SK-N-SH (cell line): ENCODE measurements at regions not wholly inside any gene's neighbourhood (a gene's known extent, or its start where the extent isn't known, plus 50 kb on each side); places are given as distances from the start of the nearest gene placed in this dataset.

Source experiments
- CTCF ChIA-PET: fragments of 300-600, 350-600 bp; formaldehyde crosslinking; extraction: SDS; loops from one replicate; lab custom pipeline; 2021; lab: Yijun Ruan, JAX
- POLR2A ChIA-PET: fragments of 350-600 bp; sonication (Branson Sonifier 250); formaldehyde crosslinking; extraction: SDS; loops from one replicate; lab custom pipeline; 2020; ENCODE audit warnings: antibody characterized with exemption, inconsistent platforms; lab: Yijun Ruan, JAX
- DNase-seq: peaks from one replicate; pipeline ENCODE4 v3.0.0; 2012
- H2AFZ ChIP-seq: fragments of 200-600 bp; sonication (generic); 2 replicates; pipeline ENCODE4 v1.8.1; 2016; ENCODE audit warnings: antibody characterized with exemption, mild to moderate bottlenecking, low read depth
- H3F3A ChIP-seq: fragments of 200-600 bp; sonication (generic); replicated peaks from 2 replicates; pipeline ENCODE3; 2016; ENCODE audit warnings: antibody characterized with exemption, mild to moderate bottlenecking; ENCODE audit not compliant: insufficient read depth
- H3K27ac ChIP-seq, 2 experiments: fragments of 200-500 bp in 1 of 2; fragments of 200-600 bp in 1 of 2; sonication (Bioruptor generic) in 1 of 2; sonication (generic), shearing (Covaris generic) in 1 of 2; 2 replicates each; pipeline versions ENCODE4 v1.5.1 to v1.6.1; 2014 to 2016; ENCODE audit warnings: low read depth in 2 of 2, inconsistent platforms in 1 of 2, low read length in 1 of 2, mild to moderate bottlenecking in 1 of 2, mixed read lengths in 1 of 2
- H3K27me3 ChIP-seq: fragments of 200-600 bp; sonication (generic), shearing (Covaris generic); 2 replicates; pipeline ENCODE4 v1.6.1; 2016; ENCODE audit warnings: mixed run types; ENCODE audit not compliant: insufficient read depth
- H3K36me3 ChIP-seq, 2 experiments: fragments of 200-500 bp in 1 of 2; fragments of 200-600 bp in 1 of 2; sonication (Bioruptor generic) in 1 of 2; sonication (generic) in 1 of 2; replicated peaks in 1 of 2; 2 replicates each; pipeline versions ENCODE3 to v1.5.1; 2014 to 2016; ENCODE audit warnings: low read length in 1 of 2, mild to moderate bottlenecking in 1 of 2; ENCODE audit not compliant: insufficient read depth in 2 of 2, control insufficient read depth in 1 of 2
- H3K4me1 ChIP-seq, 2 experiments: fragments of 200-500 bp in 1 of 2; fragments of 200-600 bp in 1 of 2; sonication (Bioruptor generic) in 1 of 2; sonication (generic), shearing (Covaris generic) in 1 of 2; 2 replicates each; pipeline versions ENCODE4 v1.5.1 to v1.6.1; 2014 to 2016; ENCODE audit warnings: low read depth in 1 of 2, low read length in 1 of 2, mixed run types in 1 of 2; ENCODE audit not compliant: insufficient read depth in 2 of 2, control insufficient read depth in 1 of 2
- H3K4me2 ChIP-seq: fragments of 200-600 bp; sonication (generic), shearing (Covaris generic); 2 replicates; pipeline ENCODE4 v1.6.1; 2017; ENCODE audit warnings: mixed run types
- H3K4me3 ChIP-seq, 2 experiments: fragments of 200-500 bp in 1 of 2; fragments of 200-600 bp in 1 of 2; sonication (Bioruptor generic) in 1 of 2; sonication (generic), shearing (Covaris generic) in 1 of 2; 2 replicates each; pipeline versions ENCODE4 v1.5.1 to v1.8.1; 2014 to 2016; ENCODE audit warnings: low read depth in 2 of 2, inconsistent platforms in 1 of 2, low read length in 1 of 2, mild to moderate bottlenecking in 1 of 2, mixed read lengths in 1 of 2, moderate library complexity in 1 of 2
- H3K79me2 ChIP-seq: fragments of 200-600 bp; sonication (generic); 2 replicates; pipeline ENCODE4 v1.8.1; 2017; ENCODE audit warnings: mild to moderate bottlenecking; ENCODE audit not compliant: insufficient read depth
- H3K9ac ChIP-seq: fragments of 200-600 bp; sonication (generic); 2 replicates; pipeline ENCODE4 v1.6.1; 2017; ENCODE audit warnings: mixed run types
- H3K9me2 ChIP-seq: fragments of 200-600 bp; sonication (generic); 2 replicates; pipeline ENCODE4 v1.6.1; 2017; ENCODE audit warnings: mixed run types
- H3K9me3 ChIP-seq: fragments of 200-600 bp; sonication (generic); 2 replicates; pipeline ENCODE4 v1.6.1; 2017; ENCODE audit warnings: mixed run types, mild to moderate bottlenecking, moderate library complexity
- H4K20me1 ChIP-seq: fragments of 200-600 bp; sonication (generic); 2 replicates; pipeline ENCODE4 v1.6.1; 2017; ENCODE audit warnings: mild to moderate bottlenecking, mixed run types; ENCODE audit not compliant: insufficient read depth
- CTCF ChIP-seq: fragments of 200-600 bp; sonication (generic); IDR thresholded peaks from 2 replicates; pipeline ENCODE4 v1.6.1; 2017; ENCODE audit warnings: antibody characterized with exemption, mild to moderate bottlenecking, moderate library complexity
- FOSL2 ChIP-seq: IDR thresholded peaks from 2 replicates; pipeline ENCODE4 v1.4.0; 2012; ENCODE audit warnings: low read depth, mild to moderate bottlenecking, moderate library complexity, borderline replicate concordance
- FOXJ3 ChIP-seq: sonication (generic); formaldehyde crosslinking; IDR thresholded peaks from 2 replicates; pipeline ENCODE4 v1.5.1; 2020; ENCODE audit warnings: mild to moderate bottlenecking, missing genetic modification reagents
- FOXM1 ChIP-seq: IDR thresholded peaks from 2 replicates; pipeline ENCODE4 v1.4.0; 2012; ENCODE audit warnings: low read depth, mild to moderate bottlenecking
- MEF2A ChIP-seq: IDR thresholded peaks from 2 replicates; pipeline ENCODE4 v1.4.0; 2012; ENCODE audit warnings: low read depth, borderline replicate concordance
- NFIC ChIP-seq: IDR thresholded peaks from 2 replicates; pipeline ENCODE4 v1.4.0; 2012; ENCODE audit warnings: borderline replicate concordance
- NRF1 ChIP-seq: IDR thresholded peaks from 2 replicates; pipeline ENCODE4 v1.6.1; 2012; ENCODE audit warnings: low read depth, mild to moderate bottlenecking, low read length
- RAD21 ChIP-seq: IDR thresholded peaks from 2 replicates; pipeline ENCODE4 v1.6.1; 2012; ENCODE audit warnings: mild to moderate bottlenecking, low read length
- RFX5 ChIP-seq: IDR thresholded peaks from 2 replicates; pipeline ENCODE4 v1.6.1; 2012; ENCODE audit warnings: mild to moderate bottlenecking, improper control_type of control experiment, low read length
- RXRA ChIP-seq: IDR thresholded peaks from 2 replicates; pipeline ENCODE4 v1.4.0; 2012; ENCODE audit warnings: low read depth, mild to moderate bottlenecking, borderline replicate concordance
- SMC3 ChIP-seq: IDR thresholded peaks from 2 replicates; pipeline ENCODE4 v1.6.1; 2012; ENCODE audit warnings: low read depth, low read length, improper control_type of control experiment
- TCF12 ChIP-seq: IDR thresholded peaks from 2 replicates; pipeline ENCODE4 v1.4.0; 2012
- USF2 ChIP-seq: fragments of 150-350 bp; IDR thresholded peaks from 2 replicates; pipeline ENCODE4 v1.6.1; 2017; ENCODE audit warnings: antibody characterized with exemption, low read length, low read depth, borderline replicate concordance
- YY1 ChIP-seq: IDR thresholded peaks from 2 replicates; pipeline ENCODE4 v1.4.0; 2012; ENCODE audit warnings: low read depth, mild to moderate bottlenecking
- ZBTB33 ChIP-seq: IDR thresholded peaks from 2 replicates; pipeline ENCODE4 v1.4.0; 2012; ENCODE audit warnings: low read depth, borderline replicate concordance
- WGBS: methylation state at CpG from one replicate; pipeline ENCODE4 v1.1.6; 2017; ENCODE audit warnings: low lambda C conversion rate; 5-methylcytosine and 5-hydroxymethylcytosine counted together
- TF ChIP-seq, protein P1 (sequence below): IDR thresholded peaks from 2 replicates; pipeline ENCODE4 v1.4.0; 2012; ENCODE audit warnings: low read depth, borderline replicate concordance
- TF ChIP-seq, protein P2 (sequence below): IDR thresholded peaks from 2 replicates; pipeline ENCODE4 v1.6.1; 2012; ENCODE audit warnings: mild to moderate bottlenecking, low read depth, low read length, moderate library complexity
- TF ChIP-seq, protein P3 (sequence below): IDR thresholded peaks from 2 replicates; pipeline ENCODE4; 2012

DNA sequence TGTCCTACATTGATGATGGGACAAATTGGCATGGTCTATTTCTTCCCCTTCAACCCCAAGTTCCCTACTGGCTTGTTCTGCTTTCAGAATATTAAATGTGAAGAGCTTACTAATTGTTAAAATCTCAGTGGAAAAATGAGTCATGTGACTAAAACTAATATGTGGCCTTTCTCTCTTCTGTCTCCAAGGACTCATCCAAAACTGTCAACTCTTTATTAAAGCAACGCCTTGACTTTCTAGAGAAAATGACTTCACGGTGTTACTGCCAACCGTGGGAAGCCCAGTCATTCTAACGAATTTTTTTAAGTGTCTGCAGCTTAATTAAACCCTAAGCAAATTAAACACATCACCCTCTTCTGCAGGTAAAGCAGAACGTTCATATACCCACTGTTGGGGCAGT is 431.6 kb downstream of the DTWD2 start (continued):
- TF ChIP-seq NFIC (no peak), FOXJ3 (CRISPR knock-in tag) (no peak), USF2 (no peak), RAD21 (no peak)
- TF ChIP-seq, protein P1, sequence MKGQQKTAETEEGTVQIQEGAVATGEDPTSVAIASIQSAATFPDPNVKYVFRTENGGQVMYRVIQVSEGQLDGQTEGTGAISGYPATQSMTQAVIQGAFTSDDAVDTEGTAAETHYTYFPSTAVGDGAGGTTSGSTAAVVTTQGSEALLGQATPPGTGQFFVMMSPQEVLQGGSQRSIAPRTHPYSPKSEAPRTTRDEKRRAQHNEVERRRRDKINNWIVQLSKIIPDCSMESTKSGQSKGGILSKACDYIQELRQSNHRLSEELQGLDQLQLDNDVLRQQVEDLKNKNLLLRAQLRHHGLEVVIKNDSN = no peak

DNA sequence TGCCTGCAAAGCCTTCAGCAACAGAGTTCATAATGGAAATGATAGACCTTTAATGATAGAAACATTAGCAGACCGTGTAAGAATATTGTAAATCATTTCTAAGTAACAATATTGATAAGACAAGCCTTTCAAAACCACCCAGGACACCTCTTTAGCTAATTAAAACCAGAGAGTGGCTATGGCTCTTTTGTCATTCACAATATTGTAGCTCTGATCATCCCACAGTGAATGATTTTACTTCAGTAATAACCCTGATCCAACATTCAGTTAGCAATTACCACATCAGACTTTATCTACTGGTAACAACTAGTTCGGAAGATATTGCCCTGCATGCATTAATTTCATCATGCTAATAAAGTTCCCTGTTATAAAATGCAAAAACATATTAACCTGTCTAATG is 432.6 kb downstream of the DTWD2 start:
- H3K9ac ChIP-seq = no peak overlapping the region
- no peaks in the 10 kb centered on the region for H3K4me1 ChIP-seq
- 21% methylated on average over 2 of the region's 2 CpGs for WGBS
- CTCF ChIA-PET = interaction anchor here (1.2 kb wide), 1 partner anchor 237 kb away, joined by 3 read pairs; no protein-coding TSS in a partner anchor
- no peaks in the 10 kb centered on the region for H4K20me1 ChIP-seq
- no peak for TF ChIP-seq FOSL2
- no peak for TF ChIP-seq RFX5
- no peak for TF ChIP-seq FOXJ3 (CRISPR knock-in tag)
- TF ChIP-seq MEF2A = no peak
- no peak for TF ChIP-seq SMC3
- TF ChIP-seq YY1 = no peak
- no peak for TF ChIP-seq RXRA
- TF ChIP-seq NRF1 = no peak
- TF ChIP-seq, protein P2, sequence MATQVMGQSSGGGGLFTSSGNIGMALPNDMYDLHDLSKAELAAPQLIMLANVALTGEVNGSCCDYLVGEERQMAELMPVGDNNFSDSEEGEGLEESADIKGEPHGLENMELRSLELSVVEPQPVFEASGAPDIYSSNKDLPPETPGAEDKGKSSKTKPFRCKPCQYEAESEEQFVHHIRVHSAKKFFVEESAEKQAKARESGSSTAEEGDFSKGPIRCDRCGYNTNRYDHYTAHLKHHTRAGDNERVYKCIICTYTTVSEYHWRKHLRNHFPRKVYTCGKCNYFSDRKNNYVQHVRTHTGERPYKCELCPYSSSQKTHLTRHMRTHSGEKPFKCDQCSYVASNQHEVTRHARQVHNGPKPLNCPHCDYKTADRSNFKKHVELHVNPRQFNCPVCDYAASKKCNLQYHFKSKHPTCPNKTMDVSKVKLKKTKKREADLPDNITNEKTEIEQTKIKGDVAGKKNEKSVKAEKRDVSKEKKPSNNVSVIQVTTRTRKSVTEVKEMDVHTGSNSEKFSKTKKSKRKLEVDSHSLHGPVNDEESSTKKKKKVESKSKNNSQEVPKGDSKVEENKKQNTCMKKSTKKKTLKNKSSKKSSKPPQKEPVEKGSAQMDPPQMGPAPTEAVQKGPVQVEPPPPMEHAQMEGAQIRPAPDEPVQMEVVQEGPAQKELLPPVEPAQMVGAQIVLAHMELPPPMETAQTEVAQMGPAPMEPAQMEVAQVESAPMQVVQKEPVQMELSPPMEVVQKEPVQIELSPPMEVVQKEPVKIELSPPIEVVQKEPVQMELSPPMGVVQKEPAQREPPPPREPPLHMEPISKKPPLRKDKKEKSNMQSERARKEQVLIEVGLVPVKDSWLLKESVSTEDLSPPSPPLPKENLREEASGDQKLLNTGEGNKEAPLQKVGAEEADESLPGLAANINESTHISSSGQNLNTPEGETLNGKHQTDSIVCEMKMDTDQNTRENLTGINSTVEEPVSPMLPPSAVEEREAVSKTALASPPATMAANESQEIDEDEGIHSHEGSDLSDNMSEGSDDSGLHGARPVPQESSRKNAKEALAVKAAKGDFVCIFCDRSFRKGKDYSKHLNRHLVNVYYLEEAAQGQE = no peak
- TF ChIP-seq, protein P3, sequence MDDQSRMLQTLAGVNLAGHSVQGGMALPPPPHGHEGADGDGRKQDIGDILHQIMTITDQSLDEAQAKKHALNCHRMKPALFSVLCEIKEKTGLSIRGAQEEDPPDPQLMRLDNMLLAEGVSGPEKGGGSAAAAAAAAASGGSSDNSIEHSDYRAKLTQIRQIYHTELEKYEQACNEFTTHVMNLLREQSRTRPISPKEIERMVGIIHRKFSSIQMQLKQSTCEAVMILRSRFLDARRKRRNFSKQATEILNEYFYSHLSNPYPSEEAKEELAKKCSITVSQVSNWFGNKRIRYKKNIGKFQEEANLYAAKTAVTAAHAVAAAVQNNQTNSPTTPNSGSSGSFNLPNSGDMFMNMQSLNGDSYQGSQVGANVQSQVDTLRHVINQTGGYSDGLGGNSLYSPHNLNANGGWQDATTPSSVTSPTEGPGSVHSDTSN = no peak
- no peak for TF ChIP-seq NFIC
- no peak for TF ChIP-seq ZBTB33
- no peak for TF ChIP-seq CTCF
- no peak for TF ChIP-seq TCF12
- TF ChIP-seq FOXM1 = no peak
- no peak for DNase-seq
- H3K79me2 ChIP-seq = no peaks in the 10 kb centered on the region
- no peak overlapping the region for H3K4me3 ChIP-seq
- no peaks in the 10 kb centered on the region for H3F3A ChIP-seq
- H3K27ac ChIP-seq = no peak overlapping the region
- H2AFZ ChIP-seq = no peak overlapping the region
- H3K4me2 ChIP-seq = no peak overlapping the region
- POLR2A ChIA-PET = no interaction called here
- H3K9me2 ChIP-seq = no peaks in the 10 kb centered on the region
- H3K36me3 ChIP-seq = no peaks in the 10 kb centered on the region
- no peaks in the 10 kb centered on the region for H3K9me3 ChIP-seq
- H3K27me3 ChIP-seq = no peaks in the 10 kb centered on the region
